Peyer's patch (tissue), 4 donors: ENCODE measurements at regions not wholly inside any gene's neighbourhood (a gene's known extent, or its start where the extent isn't known, plus 50 kb on each side); places are given as distances from the start of the nearest gene placed in this dataset.

ENCODE experiments used
- POLR2A ChIP-seq, 2 donors: fragments of 450-650 bp; IDR thresholded peaks; one replicate each; pipeline ENCODE4 v1.5.1; 2017; ENCODE audit warnings: antibody characterized with exemption in 2 of 2, mild to moderate bottlenecking in 2 of 2, moderate library complexity in 2 of 2
- TF ChIP-seq, protein P1 (sequence below), 6 experiments: fragments of 450-650 bp in 4 of 6; fragments of 200-600 bp in 2 of 6; sonication (generic) in 1 of 6; IDR thresholded peaks; one replicate each; pipeline ENCODE4 v1.5.1; 2017 to 2019; ENCODE audit warnings: antibody characterized with exemption in 6 of 6, mild to moderate bottlenecking in 3 of 6, moderate library complexity in 1 of 6

DNA sequence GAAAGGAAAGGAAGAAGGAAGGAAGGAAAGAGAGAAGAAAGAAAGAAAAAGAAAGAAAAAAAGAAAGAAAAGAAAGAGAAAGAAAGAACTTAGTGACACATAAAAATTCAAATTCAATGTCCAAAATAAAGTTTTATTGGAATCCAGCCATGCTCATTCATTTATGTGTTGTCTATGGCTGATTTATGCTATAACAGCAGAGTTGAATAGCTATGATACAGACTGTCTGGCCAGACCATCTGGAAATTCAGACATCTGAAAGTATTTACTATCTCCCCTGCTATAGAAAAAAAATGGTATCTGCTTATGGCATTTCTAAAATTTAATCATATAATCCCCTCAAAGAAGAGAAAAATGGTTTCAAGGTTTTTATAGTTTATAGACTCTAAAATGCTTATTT, 79.4 kb upstream of the RRP15 start:
- TF ChIP-seq, protein P1, sequence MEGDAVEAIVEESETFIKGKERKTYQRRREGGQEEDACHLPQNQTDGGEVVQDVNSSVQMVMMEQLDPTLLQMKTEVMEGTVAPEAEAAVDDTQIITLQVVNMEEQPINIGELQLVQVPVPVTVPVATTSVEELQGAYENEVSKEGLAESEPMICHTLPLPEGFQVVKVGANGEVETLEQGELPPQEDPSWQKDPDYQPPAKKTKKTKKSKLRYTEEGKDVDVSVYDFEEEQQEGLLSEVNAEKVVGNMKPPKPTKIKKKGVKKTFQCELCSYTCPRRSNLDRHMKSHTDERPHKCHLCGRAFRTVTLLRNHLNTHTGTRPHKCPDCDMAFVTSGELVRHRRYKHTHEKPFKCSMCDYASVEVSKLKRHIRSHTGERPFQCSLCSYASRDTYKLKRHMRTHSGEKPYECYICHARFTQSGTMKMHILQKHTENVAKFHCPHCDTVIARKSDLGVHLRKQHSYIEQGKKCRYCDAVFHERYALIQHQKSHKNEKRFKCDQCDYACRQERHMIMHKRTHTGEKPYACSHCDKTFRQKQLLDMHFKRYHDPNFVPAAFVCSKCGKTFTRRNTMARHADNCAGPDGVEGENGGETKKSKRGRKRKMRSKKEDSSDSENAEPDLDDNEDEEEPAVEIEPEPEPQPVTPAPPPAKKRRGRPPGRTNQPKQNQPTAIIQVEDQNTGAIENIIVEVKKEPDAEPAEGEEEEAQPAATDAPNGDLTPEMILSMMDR (IDR thresholded peaks at IDR 0.05) = no peak
- TF ChIP-seq POLR2A (IDR thresholded peaks at IDR 0.05) = no peak
